Natural killer cell (primary cell): ENCODE measurements at regions not wholly inside any gene's neighbourhood (a gene's known extent, or its start where the extent isn't known, plus 50 kb on each side); places are given as distances from the start of the nearest gene placed in this dataset.

Experiments used
- ATAC-seq, 3 donors: fragments of 150-1000 bp in 2 of 3; fragments of 200-7000 bp in 1 of 3; cut with Tn5 transposase; 1 replicate in 1 of 3; 2 replicates in 2 of 3; pipeline ENCODE4 v1.10.0; 2021; ENCODE audit warnings: mild to moderate bottlenecking in 2 of 3, moderate library complexity in 2 of 3
- DNase-seq, 2 donors: peaks; one replicate each; pipeline versions ENCODE4 v3.0.0 to v3.0.0-alpha.2; 2013 to 2021; ENCODE audit warnings: mixed read lengths in 1 of 2
- H3K27ac ChIP-seq: one replicate; pipeline ENCODE4 v1.5.1; 2013; ENCODE audit warnings: mild to moderate bottlenecking, low read length
- H3K27me3 ChIP-seq: one replicate; pipeline ENCODE4 v1.6.1; 2013; ENCODE audit warnings: low read length; ENCODE audit not compliant: control insufficient read depth, insufficient read depth
- H3K36me3 ChIP-seq: one replicate; pipeline ENCODE4 v1.6.1; 2013; ENCODE audit warnings: low read length; ENCODE audit not compliant: control insufficient read depth, insufficient read depth
- H3K4me1 ChIP-seq: one replicate; pipeline ENCODE4 v1.6.1; 2013; ENCODE audit warnings: low read length; ENCODE audit not compliant: control insufficient read depth, insufficient read depth
- H3K4me3 ChIP-seq: one replicate; pipeline ENCODE4 v1.5.1; 2013; ENCODE audit warnings: low read length
- H3K9me3 ChIP-seq: one replicate; pipeline ENCODE4 v1.6.1; 2013; ENCODE audit warnings: low read length; ENCODE audit not compliant: control insufficient read depth, insufficient read depth
- H3K27ac Mint-ChIP-seq, 2 donors: one replicate each; pipeline ENCODE4 v1.8.0; 2022; ENCODE audit warnings: mild to moderate bottlenecking in 2 of 2, mixed read lengths in 2 of 2, moderate library complexity in 1 of 2
- H3K27me3 Mint-ChIP-seq, 2 donors: one replicate each; pipeline ENCODE4 v1.8.0; 2022; ENCODE audit warnings: low read depth in 2 of 2, mixed read lengths in 2 of 2
- H3K36me3 Mint-ChIP-seq: one replicate; pipeline ENCODE4 v1.8.0; 2022; ENCODE audit warnings: mixed read lengths
- H3K4me1 Mint-ChIP-seq, 2 donors: one replicate each; pipeline ENCODE4 v1.8.0; 2022; ENCODE audit warnings: mixed read lengths in 2 of 2
- H3K4me3 Mint-ChIP-seq: one replicate; pipeline ENCODE4 v1.8.0; 2022; ENCODE audit warnings: mild to moderate bottlenecking, moderate library complexity, mixed read lengths
- H3K9me3 Mint-ChIP-seq, 2 donors: one replicate each; pipeline ENCODE4 v1.8.0; 2022; ENCODE audit warnings: mixed read lengths in 2 of 2
- WGBS: methylation state at CpG from one replicate; pipeline ENCODE4 v1.1.7; 2013; ENCODE audit warnings: missing lambda C conversion rate; ENCODE audit not compliant: insufficient coverage; 5-methylcytosine and 5-hydroxymethylcytosine counted together
- intact Hi-C: fragments of 100-400 bp; cut with micrococcal nuclease; formaldehyde crosslinking; loops from one replicate; pipeline ENCODE4 v1.14.2; 2022
- TF ChIP-seq, protein P1 (sequence below): fragments of 200-600 bp; IDR thresholded peaks from one replicate; pipeline ENCODE4 v1.8.0; 2022; ENCODE audit warnings: antibody characterized with exemption

DNA sequence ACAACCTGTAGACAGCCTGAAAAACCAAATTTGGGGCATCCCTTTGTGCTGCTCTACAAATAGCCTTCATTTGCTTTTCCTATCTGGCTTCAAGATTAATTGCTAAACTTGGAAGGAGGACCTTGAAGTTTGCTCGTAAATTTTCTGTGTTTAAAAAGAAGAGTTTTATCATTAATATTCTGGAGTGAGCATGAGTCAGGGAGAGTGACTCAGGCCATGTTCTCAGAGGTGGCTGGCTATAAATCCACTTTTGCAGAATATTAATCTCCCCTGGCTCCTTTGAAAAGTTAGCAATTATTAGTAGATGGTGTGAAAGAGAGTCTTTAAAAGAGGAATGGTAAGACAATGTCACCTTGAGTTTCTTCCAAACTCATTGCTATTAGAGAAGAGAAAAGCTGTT is 91.0 kb downstream of the ANKEF1 start:
- no peak overlapping the region for H3K27ac Mint-ChIP-seq
- Histone ChIP-seq H3K27me3 (no peaks in the 10 kb centered on the region), H3K9me3 (no peaks in the 10 kb centered on the region), H3K36me3 (no peaks in the 10 kb centered on the region), H3K4me3 (no peak overlapping the region), H3K27ac (no peak overlapping the region), H3K4me1 (no peaks in the 10 kb centered on the region)
- TF ChIP-seq, protein P1, sequence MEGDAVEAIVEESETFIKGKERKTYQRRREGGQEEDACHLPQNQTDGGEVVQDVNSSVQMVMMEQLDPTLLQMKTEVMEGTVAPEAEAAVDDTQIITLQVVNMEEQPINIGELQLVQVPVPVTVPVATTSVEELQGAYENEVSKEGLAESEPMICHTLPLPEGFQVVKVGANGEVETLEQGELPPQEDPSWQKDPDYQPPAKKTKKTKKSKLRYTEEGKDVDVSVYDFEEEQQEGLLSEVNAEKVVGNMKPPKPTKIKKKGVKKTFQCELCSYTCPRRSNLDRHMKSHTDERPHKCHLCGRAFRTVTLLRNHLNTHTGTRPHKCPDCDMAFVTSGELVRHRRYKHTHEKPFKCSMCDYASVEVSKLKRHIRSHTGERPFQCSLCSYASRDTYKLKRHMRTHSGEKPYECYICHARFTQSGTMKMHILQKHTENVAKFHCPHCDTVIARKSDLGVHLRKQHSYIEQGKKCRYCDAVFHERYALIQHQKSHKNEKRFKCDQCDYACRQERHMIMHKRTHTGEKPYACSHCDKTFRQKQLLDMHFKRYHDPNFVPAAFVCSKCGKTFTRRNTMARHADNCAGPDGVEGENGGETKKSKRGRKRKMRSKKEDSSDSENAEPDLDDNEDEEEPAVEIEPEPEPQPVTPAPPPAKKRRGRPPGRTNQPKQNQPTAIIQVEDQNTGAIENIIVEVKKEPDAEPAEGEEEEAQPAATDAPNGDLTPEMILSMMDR: no peak
- intact Hi-C loops: no loop called here
- no peak overlapping the region for H3K4me3 Mint-ChIP-seq
- peaks cover 8% of the 10 kb centered on the region for H3K36me3 Mint-ChIP-seq
- no peaks in the 10 kb centered on the region for H3K4me1 Mint-ChIP-seq
- no peak for ATAC-seq
- H3K9me3 Mint-ChIP-seq: peaks cover 9 to 12% of the 10 kb centered on the region in 2 donors
- DNase-seq: no peak
- H3K27me3 Mint-ChIP-seq: peaks cover 0 to 4% of the 10 kb centered on the region in 2 donors
- 88% methylated on average over 1 of the region's 1 CpG for WGBS

DNA sequence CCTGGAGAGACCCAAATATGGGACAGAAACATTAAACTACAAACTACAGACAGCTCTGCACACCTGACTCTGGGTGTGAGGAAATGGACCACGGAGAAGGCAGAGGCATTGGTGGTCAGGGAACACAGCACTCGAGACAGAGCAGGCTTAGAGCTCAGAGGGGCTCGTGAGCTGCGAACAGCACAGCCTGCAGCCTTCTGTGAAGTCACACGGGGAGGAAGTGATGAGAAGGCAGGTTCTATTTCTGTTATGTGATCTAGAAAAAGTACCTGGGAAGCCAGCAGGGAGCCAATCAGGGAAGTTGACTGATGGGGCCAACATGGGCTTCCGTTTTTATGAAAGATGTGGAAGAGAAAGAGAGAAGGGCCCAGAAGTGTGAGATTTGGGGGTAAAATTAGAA is 88.9 kb upstream of the SNAP25 start:
- H3K4me3 ChIP-seq: no peak overlapping the region
- 26% methylated on average over 6 of the region's 6 CpGs for WGBS
- Mint-ChIP-seq H3K27me3 (peaks cover 0 to 8% of the 10 kb centered on the region in 2 donors), H3K4me3 (no peak overlapping the region), H3K9me3 (peaks cover 3% of the 10 kb centered on the region in 2 donors), H3K4me1 (no peaks in the 10 kb centered on the region), H3K27ac (no peak overlapping the region), H3K36me3 (peaks cover 3% of the 10 kb centered on the region)
- no peak overlapping the region for H3K27ac ChIP-seq
- TF ChIP-seq, protein P1: no peak
- no peaks in the 10 kb centered on the region for H3K36me3 ChIP-seq
- no peaks in the 10 kb centered on the region for H3K27me3 ChIP-seq
- ATAC-seq: no peak
- H3K4me1 ChIP-seq: no peaks in the 10 kb centered on the region
- intact Hi-C loops: no loop called here
- DNase-seq: no peak
- H3K9me3 ChIP-seq: no peaks in the 10 kb centered on the region

DNA sequence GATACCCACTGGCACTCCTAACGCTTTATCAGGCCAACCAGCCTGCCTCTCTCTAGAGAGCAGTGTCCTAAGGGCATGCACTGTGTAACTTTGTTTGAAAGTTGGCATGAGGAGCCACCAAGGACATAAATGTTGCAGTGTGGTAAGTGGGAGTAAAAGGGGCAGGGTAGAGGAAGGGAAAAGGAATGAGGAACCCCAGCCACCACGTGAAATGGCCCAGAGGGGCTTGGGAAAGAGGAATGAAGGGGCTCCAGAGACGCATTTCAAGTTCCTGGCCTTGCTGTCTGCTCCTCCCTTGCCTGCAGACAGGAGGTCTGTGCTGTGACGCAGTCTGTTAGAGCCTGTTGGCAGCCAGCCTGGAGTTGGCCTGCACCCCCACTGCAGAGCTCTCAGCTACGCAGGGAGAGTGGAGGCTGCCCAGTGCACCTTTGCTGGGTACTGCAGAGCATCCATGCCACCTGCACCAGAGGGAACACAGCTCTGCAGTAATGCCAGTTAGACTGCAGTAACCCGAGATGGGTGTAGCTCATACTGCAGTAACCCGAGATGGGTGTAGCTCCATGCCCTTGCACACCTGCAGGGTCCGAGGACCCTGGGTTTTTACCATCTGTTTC is 86.8 kb upstream of the SNAP25 start:
- Mint-ChIP-seq H3K36me3 (no peaks in the 10 kb centered on the region), H3K4me3 (no peak overlapping the region), H3K27me3 (peaks cover 3 to 8% of the 10 kb centered on the region in 2 donors), H3K27ac (no peak overlapping the region), H3K4me1 (no peaks in the 10 kb centered on the region), H3K9me3 (no peaks in the 10 kb centered on the region)
- H3K27ac ChIP-seq: no peak overlapping the region
- ATAC-seq: no peak
- DNase-seq: no peak
- H3K9me3 ChIP-seq: no peaks in the 10 kb centered on the region
- H3K27me3 ChIP-seq: no peaks in the 10 kb centered on the region
- no peak overlapping the region for H3K4me3 ChIP-seq
- WGBS: 72% methylated on average over 8 of the region's 8 CpGs
- no peaks in the 10 kb centered on the region for H3K36me3 ChIP-seq
- TF ChIP-seq, protein P1: no peak
- H3K4me1 ChIP-seq: no peaks in the 10 kb centered on the region
- intact Hi-C loops: no loop called here

DNA sequence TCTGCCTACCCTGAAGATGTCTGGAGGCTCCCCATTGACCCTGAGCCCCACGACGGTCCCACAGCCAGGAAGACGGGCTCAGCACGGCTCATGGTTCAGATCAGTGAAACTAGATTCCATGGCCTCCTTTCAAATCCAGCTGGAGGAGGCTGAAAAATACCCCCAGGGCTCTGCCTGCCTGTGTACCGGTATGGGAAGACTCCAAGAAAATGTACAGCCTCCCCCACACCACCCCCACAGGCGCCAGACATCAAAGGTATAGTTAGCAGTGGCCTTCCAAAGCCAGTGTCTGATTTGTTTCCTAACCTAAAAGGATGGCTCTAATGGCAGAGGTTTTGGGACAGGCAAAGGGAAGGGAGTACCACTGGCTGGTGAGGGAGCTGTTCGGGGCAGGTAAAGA is 86.2 kb upstream of the SNAP25 start:
- Histone ChIP-seq H3K27me3 (no peaks in the 10 kb centered on the region), H3K9me3 (no peaks in the 10 kb centered on the region), H3K27ac (no peak overlapping the region), H3K4me1 (no peaks in the 10 kb centered on the region), H3K4me3 (no peak overlapping the region), H3K36me3 (no peaks in the 10 kb centered on the region)
- ATAC-seq: no peak
- TF ChIP-seq, protein P1: no peak
- WGBS: 94% methylated on average over 6 of the region's 7 CpGs
- Mint-ChIP-seq H3K4me1 (no peaks in the 10 kb centered on the region), H3K4me3 (no peak overlapping the region), H3K27me3 (peaks cover 6 to 8% of the 10 kb centered on the region in 2 donors), H3K27ac (no peak overlapping the region), H3K9me3 (no peaks in the 10 kb centered on the region), H3K36me3 (no peaks in the 10 kb centered on the region)
- intact Hi-C loops: no loop called here
- no peak for DNase-seq
